NT2/D1 (cell line): ENCODE measurements at regions not wholly inside any gene's neighbourhood (a gene's known extent, or its start where the extent isn't known, plus 50 kb on each side); places are given as distances from the start of the nearest gene placed in this dataset.

Experiments
- SUZ12 ChIP-seq: IDR thresholded peaks from 2 replicates; pipeline ENCODE4 v1.6.1; 2011; ENCODE audit not compliant: insufficient read length, insufficient read depth; ENCODE audit errors: extremely low read depth
- ZNF274 ChIP-seq: IDR thresholded peaks from 2 replicates; pipeline ENCODE4 v1.6.1; 2011; ENCODE audit warnings: mild to moderate bottlenecking, low read depth, low read length

GRCh38 chr2:129880971-129881370 lies 98.5 kb upstream of the RAB6C start:
- TF ChIP-seq ZNF274 (no peak), SUZ12 (no peak)
